WTC11 (cell line): ENCODE measurements at regions not wholly inside any gene's neighbourhood (a gene's known extent, or its start where the extent isn't known, plus 50 kb on each side); places are given as distances from the start of the nearest gene placed in this dataset.

Experiments
- ATAC-seq: fragments of 200-7000 bp; cut with Tn5 transposase; 2 replicates; pipeline ENCODE4 v1.10.0; 2021; ENCODE audit warnings: mild to moderate bottlenecking, moderate library complexity
- CTCF ChIA-PET: fragments of 300-600 bp; sonication (Branson Sonifier 250); formaldehyde crosslinking; loops from one replicate; lab custom pipeline; 2021; ENCODE audit warnings: antibody characterized with exemption; lab: Charles Lee
- POLR2A ChIA-PET: fragments of 350-600 bp; sonication (Branson Sonifier 250); formaldehyde crosslinking; loops from one replicate; lab custom pipeline; 2021; ENCODE audit warnings: antibody characterized with exemption; lab: Charles Lee
- DNase-seq: peaks from one replicate; pipeline ENCODE4 v3.0.0; 2021; ENCODE audit warnings: low spot score
- H3K27ac Mint-ChIP-seq: 2 replicates; pipeline ENCODE4 v1.8.0; 2021; ENCODE audit warnings: mixed read lengths
- H3K27me3 Mint-ChIP-seq: 2 replicates; pipeline ENCODE4 v1.8.0; 2021; ENCODE audit warnings: low read depth, mild to moderate bottlenecking, moderate library complexity, mixed read lengths
- H3K36me3 Mint-ChIP-seq: 2 replicates; pipeline ENCODE4 v1.8.0; 2021; ENCODE audit warnings: mixed read lengths
- H3K4me1 Mint-ChIP-seq: 2 replicates; pipeline ENCODE4 v1.8.0; 2022; ENCODE audit warnings: mixed read lengths
- H3K4me3 Mint-ChIP-seq: 2 replicates; pipeline ENCODE4 v1.8.0; 2021; ENCODE audit warnings: mild to moderate bottlenecking, moderate library complexity, mixed read lengths
- H3K9me3 Mint-ChIP-seq: 2 replicates; pipeline ENCODE4 v1.8.0; 2021; ENCODE audit warnings: mixed read lengths
- CREM ChIP-seq: sonication (generic); formaldehyde crosslinking; IDR thresholded peaks from 2 replicates; pipeline ENCODE4 v1.8.1; 2022; ENCODE audit warnings: mild to moderate bottlenecking, missing genetic modification reagents, moderate library complexity
- FOXP1 ChIP-seq: sonication (generic); formaldehyde crosslinking; IDR thresholded peaks from 2 replicates; pipeline ENCODE4 v1.8.0; 2022; ENCODE audit warnings: missing genetic modification reagents, mild to moderate bottlenecking, moderate library complexity, borderline replicate concordance
- IRF2 ChIP-seq: sonication (generic); formaldehyde crosslinking; IDR thresholded peaks from 2 replicates; pipeline ENCODE4 v1.8.0; 2022; ENCODE audit warnings: low read depth, missing genetic modification reagents, borderline replicate concordance
- JUN ChIP-seq: sonication (generic); formaldehyde crosslinking; IDR thresholded peaks from 2 replicates; pipeline ENCODE4 v1.8.0; 2023; ENCODE audit warnings: mild to moderate bottlenecking, missing genetic modification reagents
- NFE2L1 ChIP-seq: sonication (generic); formaldehyde crosslinking; IDR thresholded peaks from 2 replicates; pipeline ENCODE4 v1.8.1; 2023; ENCODE audit warnings: missing genetic modification reagents
- SMAD4 ChIP-seq: sonication (generic); formaldehyde crosslinking; IDR thresholded peaks from 2 replicates; pipeline ENCODE4 v1.8.0; 2022; ENCODE audit warnings: mild to moderate bottlenecking, missing genetic modification reagents
- TF ChIP-seq, protein P1 (sequence below): fragments of 250-450 bp; sonication (Bioruptor Pico); IDR thresholded peaks from 2 replicates; pipeline ENCODE4 v1.9.0; 2021; ENCODE audit warnings: mild to moderate bottlenecking
- TF ChIP-seq, protein P2 (sequence below): sonication (generic); formaldehyde crosslinking; IDR thresholded peaks from 2 replicates; pipeline ENCODE4 v1.8.1; 2023; ENCODE audit warnings: mild to moderate bottlenecking, missing genetic modification reagents
- TF ChIP-seq, protein P3 (sequence below): sonication (generic); formaldehyde crosslinking; IDR thresholded peaks from 2 replicates; pipeline ENCODE4 v1.8.0; 2023; ENCODE audit warnings: mild to moderate bottlenecking, missing genetic modification reagents
- TF ChIP-seq, protein P4 (sequence below): sonication (generic); formaldehyde crosslinking; IDR thresholded peaks from 2 replicates; pipeline ENCODE4 v1.8.0; 2022; ENCODE audit warnings: mild to moderate bottlenecking, missing genetic modification reagents
- TF ChIP-seq, protein P5 (sequence below): sonication (generic); formaldehyde crosslinking; IDR thresholded peaks from 2 replicates; pipeline ENCODE4 v1.8.1; 2022; ENCODE audit warnings: low read depth, missing genetic modification reagents, borderline replicate concordance
- TF ChIP-seq, protein P6 (sequence below): fragments of 250-450 bp; sonication (Bioruptor Pico); IDR thresholded peaks from 2 replicates; pipeline ENCODE4 v1.8.0; 2021; ENCODE audit warnings: mild to moderate bottlenecking
- TF ChIP-seq, protein P7 (sequence below): sonication (generic); formaldehyde crosslinking; IDR thresholded peaks from 2 replicates; pipeline ENCODE4 v1.8.1; 2022; ENCODE audit warnings: low read depth, mild to moderate bottlenecking, moderate library complexity, missing genetic modification reagents, borderline replicate concordance

DNA sequence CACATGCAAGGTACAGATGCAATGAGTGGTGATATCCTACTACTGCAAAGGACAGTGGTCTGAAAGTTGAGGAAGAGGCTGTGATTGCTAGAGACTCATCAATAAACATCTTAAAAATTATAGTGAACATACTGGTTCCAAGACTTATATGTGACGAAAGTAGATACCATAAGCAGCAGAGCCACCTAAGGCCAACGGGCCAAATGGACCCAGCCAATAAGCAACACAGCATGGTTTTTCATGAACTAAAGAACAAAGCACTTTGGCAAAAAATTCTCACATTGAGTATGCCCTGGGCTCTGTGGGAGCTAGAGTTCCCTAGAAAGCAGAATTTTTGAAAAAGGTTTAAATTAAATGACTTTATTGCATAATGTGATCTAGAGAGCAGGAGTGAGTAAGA lies 272.1 kb downstream of the SI start:
- DNase-seq (no peak), ATAC-seq (peak; percentile 86)
- peaks cover under 1% of the 10 kb centered on the region; the same call in 1 of the 2 replicates for H3K36me3 Mint-ChIP-seq
- peaks cover 8% of the 10 kb centered on the region for H3K9me3 Mint-ChIP-seq
- ChIA-PET CTCF (interaction anchor here (0.7 kb wide), 1 partner anchor 399 kb away, joined by 3 read pairs; no protein-coding TSS in a partner anchor), POLR2A (no interaction called here)
- H3K27ac Mint-ChIP-seq, result no peak overlapping the region
- H3K4me1 Mint-ChIP-seq, result peaks cover 2% of the 10 kb centered on the region; the same call in 1 of the 2 replicates
- H3K27me3 Mint-ChIP-seq, result no peaks in the 10 kb centered on the region
- TF ChIP-seq IRF2 (CRISPR knock-in tag), result no peak
- TF ChIP-seq, protein P1, sequence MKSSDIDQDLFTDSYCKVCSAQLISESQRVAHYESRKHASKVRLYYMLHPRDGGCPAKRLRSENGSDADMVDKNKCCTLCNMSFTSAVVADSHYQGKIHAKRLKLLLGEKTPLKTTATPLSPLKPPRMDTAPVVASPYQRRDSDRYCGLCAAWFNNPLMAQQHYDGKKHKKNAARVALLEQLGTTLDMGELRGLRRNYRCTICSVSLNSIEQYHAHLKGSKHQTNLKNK (CRISPR knock-in tag), result no peak
- TF ChIP-seq, protein P2, sequence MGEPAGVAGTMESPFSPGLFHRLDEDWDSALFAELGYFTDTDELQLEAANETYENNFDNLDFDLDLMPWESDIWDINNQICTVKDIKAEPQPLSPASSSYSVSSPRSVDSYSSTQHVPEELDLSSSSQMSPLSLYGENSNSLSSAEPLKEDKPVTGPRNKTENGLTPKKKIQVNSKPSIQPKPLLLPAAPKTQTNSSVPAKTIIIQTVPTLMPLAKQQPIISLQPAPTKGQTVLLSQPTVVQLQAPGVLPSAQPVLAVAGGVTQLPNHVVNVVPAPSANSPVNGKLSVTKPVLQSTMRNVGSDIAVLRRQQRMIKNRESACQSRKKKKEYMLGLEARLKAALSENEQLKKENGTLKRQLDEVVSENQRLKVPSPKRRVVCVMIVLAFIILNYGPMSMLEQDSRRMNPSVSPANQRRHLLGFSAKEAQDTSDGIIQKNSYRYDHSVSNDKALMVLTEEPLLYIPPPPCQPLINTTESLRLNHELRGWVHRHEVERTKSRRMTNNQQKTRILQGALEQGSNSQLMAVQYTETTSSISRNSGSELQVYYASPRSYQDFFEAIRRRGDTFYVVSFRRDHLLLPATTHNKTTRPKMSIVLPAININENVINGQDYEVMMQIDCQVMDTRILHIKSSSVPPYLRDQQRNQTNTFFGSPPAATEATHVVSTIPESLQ (CRISPR knock-in tag), result no peak
- TF ChIP-seq SMAD4 (CRISPR knock-in tag), result no peak
- H3K4me3 Mint-ChIP-seq, result no peak overlapping the region

DNA sequence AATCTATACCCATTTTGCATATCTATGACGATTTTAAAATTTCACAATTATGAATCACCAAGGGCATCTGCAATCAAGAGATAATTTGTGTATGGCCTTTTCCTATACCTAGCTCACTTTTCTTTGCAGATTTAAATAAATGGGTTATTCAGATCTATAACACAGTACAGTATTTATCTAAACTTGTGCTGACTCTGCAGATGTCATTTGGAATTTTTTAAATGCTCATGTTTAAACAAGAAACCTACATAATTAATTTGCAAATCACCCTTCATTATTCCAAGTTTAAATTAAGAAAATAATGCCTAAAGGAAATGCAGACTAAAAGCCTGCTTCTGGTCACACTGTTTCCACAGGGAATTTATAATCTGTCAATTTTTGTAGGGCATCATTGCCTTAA lies 284.2 kb downstream of the SI start:
- DNase-seq (no peak), ATAC-seq (no peak)
- TF ChIP-seq, protein P3, sequence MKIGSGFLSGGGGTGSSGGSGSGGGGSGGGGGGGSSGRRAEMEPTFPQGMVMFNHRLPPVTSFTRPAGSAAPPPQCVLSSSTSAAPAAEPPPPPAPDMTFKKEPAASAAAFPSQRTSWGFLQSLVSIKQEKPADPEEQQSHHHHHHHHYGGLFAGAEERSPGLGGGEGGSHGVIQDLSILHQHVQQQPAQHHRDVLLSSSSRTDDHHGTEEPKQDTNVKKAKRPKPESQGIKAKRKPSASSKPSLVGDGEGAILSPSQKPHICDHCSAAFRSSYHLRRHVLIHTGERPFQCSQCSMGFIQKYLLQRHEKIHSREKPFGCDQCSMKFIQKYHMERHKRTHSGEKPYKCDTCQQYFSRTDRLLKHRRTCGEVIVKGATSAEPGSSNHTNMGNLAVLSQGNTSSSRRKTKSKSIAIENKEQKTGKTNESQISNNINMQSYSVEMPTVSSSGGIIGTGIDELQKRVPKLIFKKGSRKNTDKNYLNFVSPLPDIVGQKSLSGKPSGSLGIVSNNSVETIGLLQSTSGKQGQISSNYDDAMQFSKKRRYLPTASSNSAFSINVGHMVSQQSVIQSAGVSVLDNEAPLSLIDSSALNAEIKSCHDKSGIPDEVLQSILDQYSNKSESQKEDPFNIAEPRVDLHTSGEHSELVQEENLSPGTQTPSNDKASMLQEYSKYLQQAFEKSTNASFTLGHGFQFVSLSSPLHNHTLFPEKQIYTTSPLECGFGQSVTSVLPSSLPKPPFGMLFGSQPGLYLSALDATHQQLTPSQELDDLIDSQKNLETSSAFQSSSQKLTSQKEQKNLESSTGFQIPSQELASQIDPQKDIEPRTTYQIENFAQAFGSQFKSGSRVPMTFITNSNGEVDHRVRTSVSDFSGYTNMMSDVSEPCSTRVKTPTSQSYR (CRISPR knock-in tag), result no peak
- TF ChIP-seq, protein P4, sequence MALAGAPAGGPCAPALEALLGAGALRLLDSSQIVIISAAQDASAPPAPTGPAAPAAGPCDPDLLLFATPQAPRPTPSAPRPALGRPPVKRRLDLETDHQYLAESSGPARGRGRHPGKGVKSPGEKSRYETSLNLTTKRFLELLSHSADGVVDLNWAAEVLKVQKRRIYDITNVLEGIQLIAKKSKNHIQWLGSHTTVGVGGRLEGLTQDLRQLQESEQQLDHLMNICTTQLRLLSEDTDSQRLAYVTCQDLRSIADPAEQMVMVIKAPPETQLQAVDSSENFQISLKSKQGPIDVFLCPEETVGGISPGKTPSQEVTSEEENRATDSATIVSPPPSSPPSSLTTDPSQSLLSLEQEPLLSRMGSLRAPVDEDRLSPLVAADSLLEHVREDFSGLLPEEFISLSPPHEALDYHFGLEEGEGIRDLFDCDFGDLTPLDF, result no peak
- TF ChIP-seq SMAD4 (CRISPR knock-in tag) (no peak), JUN (CRISPR knock-in tag) (no peak), NFE2L1 (no peak), CREM (CRISPR knock-in tag) (no peak), IRF2 (CRISPR knock-in tag) (no peak), FOXP1 (CRISPR knock-in tag) (no peak)
- TF ChIP-seq, protein P5, sequence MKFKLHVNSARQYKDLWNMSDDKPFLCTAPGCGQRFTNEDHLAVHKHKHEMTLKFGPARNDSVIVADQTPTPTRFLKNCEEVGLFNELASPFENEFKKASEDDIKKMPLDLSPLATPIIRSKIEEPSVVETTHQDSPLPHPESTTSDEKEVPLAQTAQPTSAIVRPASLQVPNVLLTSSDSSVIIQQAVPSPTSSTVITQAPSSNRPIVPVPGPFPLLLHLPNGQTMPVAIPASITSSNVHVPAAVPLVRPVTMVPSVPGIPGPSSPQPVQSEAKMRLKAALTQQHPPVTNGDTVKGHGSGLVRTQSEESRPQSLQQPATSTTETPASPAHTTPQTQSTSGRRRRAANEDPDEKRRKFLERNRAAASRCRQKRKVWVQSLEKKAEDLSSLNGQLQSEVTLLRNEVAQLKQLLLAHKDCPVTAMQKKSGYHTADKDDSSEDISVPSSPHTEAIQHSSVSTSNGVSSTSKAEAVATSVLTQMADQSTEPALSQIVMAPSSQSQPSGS (CRISPR knock-in tag), result no peak
- TF ChIP-seq, protein P6, sequence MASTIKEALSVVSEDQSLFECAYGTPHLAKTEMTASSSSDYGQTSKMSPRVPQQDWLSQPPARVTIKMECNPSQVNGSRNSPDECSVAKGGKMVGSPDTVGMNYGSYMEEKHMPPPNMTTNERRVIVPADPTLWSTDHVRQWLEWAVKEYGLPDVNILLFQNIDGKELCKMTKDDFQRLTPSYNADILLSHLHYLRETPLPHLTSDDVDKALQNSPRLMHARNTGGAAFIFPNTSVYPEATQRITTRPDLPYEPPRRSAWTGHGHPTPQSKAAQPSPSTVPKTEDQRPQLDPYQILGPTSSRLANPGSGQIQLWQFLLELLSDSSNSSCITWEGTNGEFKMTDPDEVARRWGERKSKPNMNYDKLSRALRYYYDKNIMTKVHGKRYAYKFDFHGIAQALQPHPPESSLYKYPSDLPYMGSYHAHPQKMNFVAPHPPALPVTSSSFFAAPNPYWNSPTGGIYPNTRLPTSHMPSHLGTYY (CRISPR knock-in tag), result no peak
- TF ChIP-seq, protein P7, sequence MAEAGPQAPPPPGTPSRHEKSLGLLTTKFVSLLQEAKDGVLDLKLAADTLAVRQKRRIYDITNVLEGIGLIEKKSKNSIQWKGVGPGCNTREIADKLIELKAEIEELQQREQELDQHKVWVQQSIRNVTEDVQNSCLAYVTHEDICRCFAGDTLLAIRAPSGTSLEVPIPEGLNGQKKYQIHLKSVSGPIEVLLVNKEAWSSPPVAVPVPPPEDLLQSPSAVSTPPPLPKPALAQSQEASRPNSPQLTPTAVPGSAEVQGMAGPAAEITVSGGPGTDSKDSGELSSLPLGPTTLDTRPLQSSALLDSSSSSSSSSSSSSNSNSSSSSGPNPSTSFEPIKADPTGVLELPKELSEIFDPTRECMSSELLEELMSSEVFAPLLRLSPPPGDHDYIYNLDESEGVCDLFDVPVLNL (CRISPR knock-in tag), result no peak
- no peak overlapping the region for H3K4me3 Mint-ChIP-seq
- CTCF ChIA-PET, result no interaction called here
- no peaks in the 10 kb centered on the region for H3K4me1 Mint-ChIP-seq
- H3K27me3 Mint-ChIP-seq, result no peaks in the 10 kb centered on the region; the same call in 1 of the 2 replicates
- POLR2A ChIA-PET, result no interaction called here
- no peak overlapping the region for H3K27ac Mint-ChIP-seq
- no peaks in the 10 kb centered on the region for H3K36me3 Mint-ChIP-seq
- H3K9me3 Mint-ChIP-seq, result no peaks in the 10 kb centered on the region
